ENCODE measurements at regions not wholly inside any gene's neighbourhood (a gene's known extent, or its start where the extent isn't known, plus 50 kb on each side); places are given as distances from the start of the nearest gene placed in this dataset.

DNA sequence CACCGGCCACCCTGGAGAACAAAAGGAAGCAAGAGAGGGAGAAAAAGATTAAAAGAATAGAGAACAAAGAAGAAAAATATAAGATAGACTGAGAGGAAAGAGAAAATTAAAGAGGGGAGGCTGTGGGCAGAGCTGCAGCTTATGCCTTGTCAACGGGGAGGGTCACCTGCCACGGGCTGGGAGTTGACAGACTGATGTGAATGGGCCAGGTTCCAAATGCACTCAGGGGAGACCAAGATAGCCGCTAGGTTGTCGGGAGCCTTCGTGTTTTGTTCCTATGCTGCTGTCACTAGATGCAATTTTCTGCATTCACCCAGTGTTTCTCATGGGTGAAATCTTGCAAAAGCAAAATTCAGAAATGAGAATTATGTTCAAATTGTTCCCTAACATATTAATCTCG lies 119.6 kb upstream of the MTHFD1L start:
- no peaks in the 10 kb centered on the region for H4K20me1 ChIP-seq (ENCODE audit: low read depth, low read length)
- H3K79me2 ChIP-seq (ENCODE audit: insufficient read depth, low read length): no peaks in the 10 kb centered on the region; the same call in 1 of the 2 replicates

DNA sequence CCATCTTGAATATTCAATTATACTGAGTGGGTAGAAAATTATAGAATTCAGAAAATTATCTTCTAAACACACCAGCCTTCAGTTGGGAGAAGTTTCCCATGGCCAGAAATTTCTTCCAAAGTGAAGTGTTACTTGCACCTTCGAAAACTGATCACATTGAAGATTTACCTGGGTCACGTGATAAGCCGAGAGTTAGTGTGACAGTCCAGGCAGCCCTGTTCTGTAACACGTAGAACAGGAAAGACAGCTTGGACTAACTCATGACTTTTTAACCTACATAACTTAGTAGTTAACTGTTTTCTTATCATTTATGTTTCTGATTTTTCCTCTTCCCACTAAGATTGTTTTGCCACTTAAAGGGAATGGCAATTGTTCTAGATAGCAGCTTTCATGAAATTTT lies 118.3 kb upstream of the MTHFD1L start:
- Histone ChIP-seq H3K9me2 (replicated peaks; ENCODE audit: insufficient read depth, low read length) (no peaks in the 10 kb centered on the region), H3F3A (ENCODE audit: insufficient read depth) (no peaks in the 10 kb centered on the region), H3K27me3 (ENCODE audit: low read length) (no peaks in the 10 kb centered on the region), H4K20me1 (ENCODE audit: low read depth, low read length) (no peaks in the 10 kb centered on the region), H3K27ac (ENCODE audit: low read depth, low read length) (no peak overlapping the region), H3K9ac (ENCODE audit: low read length) (no peak overlapping the region), H2AFZ (ENCODE audit: low read depth, low read length, severe bottlenecking) (no peak overlapping the region), H3K9me3 (ENCODE audit: insufficient read depth, low read length) (no peaks in the 10 kb centered on the region), H3K4me3 (ENCODE audit: insufficient read depth, low read length, poor library complexity, severe bottlenecking) (no peak overlapping the region), H3K79me2 (ENCODE audit: insufficient read depth, low read length) (no peaks in the 10 kb centered on the region), H3K4me2 (ENCODE audit: low read depth, low read length, poor library complexity, severe bottlenecking) (no peak overlapping the region), H3K36me3 (ENCODE audit: low read length) (no peaks in the 10 kb centered on the region)
- TF ChIP-seq, protein P1, sequence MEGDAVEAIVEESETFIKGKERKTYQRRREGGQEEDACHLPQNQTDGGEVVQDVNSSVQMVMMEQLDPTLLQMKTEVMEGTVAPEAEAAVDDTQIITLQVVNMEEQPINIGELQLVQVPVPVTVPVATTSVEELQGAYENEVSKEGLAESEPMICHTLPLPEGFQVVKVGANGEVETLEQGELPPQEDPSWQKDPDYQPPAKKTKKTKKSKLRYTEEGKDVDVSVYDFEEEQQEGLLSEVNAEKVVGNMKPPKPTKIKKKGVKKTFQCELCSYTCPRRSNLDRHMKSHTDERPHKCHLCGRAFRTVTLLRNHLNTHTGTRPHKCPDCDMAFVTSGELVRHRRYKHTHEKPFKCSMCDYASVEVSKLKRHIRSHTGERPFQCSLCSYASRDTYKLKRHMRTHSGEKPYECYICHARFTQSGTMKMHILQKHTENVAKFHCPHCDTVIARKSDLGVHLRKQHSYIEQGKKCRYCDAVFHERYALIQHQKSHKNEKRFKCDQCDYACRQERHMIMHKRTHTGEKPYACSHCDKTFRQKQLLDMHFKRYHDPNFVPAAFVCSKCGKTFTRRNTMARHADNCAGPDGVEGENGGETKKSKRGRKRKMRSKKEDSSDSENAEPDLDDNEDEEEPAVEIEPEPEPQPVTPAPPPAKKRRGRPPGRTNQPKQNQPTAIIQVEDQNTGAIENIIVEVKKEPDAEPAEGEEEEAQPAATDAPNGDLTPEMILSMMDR (IDR thresholded peaks at IDR 0.05; ENCODE audit: insufficient read depth, low read length, poor library complexity, severe bottlenecking): no peak
- no peak for TF ChIP-seq EZH2phosphoT487 (conservative IDR thresholded peaks at IDR 0.05; ENCODE audit: low read length)

More for the DNA sequence above, 119.6 kb upstream of the MTHFD1L start:
- no peak overlapping the region for H3K27ac ChIP-seq (ENCODE audit: low read depth, low read length)
- H3K9me3 ChIP-seq (ENCODE audit: insufficient read depth, low read length): no peaks in the 10 kb centered on the region
- H3K9ac ChIP-seq (ENCODE audit: low read length): no peak overlapping the region
- no peaks in the 10 kb centered on the region for H3K9me2 ChIP-seq (replicated peaks; ENCODE audit: insufficient read depth, low read length)
- no peak overlapping the region for H3K4me2 ChIP-seq (ENCODE audit: low read depth, low read length, poor library complexity, severe bottlenecking)
- no peaks in the 10 kb centered on the region for H3K27me3 ChIP-seq (ENCODE audit: low read length)
- H3F3A ChIP-seq (ENCODE audit: insufficient read depth): no peaks in the 10 kb centered on the region
- TF ChIP-seq, protein P1 (IDR thresholded peaks at IDR 0.05; ENCODE audit: insufficient read depth, low read length, poor library complexity, severe bottlenecking): no peak
- TF ChIP-seq EZH2phosphoT487 (conservative IDR thresholded peaks at IDR 0.05; ENCODE audit: low read length): no peak
- H3K4me3 ChIP-seq (ENCODE audit: insufficient read depth, low read length, poor library complexity, severe bottlenecking): no peak overlapping the region
- H2AFZ ChIP-seq (ENCODE audit: low read depth, low read length, severe bottlenecking): no peak overlapping the region
- no peaks in the 10 kb centered on the region for H3K36me3 ChIP-seq (ENCODE audit: low read length)

DNA sequence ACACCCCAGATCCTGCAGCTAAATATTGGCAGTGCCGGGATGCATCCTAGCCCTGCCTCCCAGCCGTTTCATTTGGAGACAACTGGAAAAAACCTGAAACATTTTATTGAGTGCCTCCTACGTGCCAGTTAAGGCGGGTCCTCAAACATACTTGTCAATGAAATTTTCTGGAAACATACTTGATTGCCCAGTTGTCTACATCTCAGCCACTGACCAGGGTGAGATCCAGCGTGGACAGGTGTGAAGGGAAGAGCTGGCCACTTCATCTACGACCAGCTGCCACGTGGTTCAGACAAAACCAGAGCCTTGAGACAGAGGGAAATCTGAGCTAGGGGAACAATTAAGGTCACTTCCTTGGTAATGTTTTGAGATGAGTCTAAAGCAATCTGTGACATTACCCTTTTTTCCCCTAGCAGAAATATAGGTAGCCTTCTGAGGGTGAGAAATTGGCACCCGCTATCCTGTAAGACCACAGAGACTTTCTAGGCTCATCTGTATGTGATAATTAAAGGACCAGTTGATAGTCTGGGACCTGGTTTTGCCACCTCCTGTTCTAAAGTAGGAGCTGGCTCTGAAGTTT lies 116.3 kb upstream of the MTHFD1L start:
- Histone ChIP-seq H3K4me2 (ENCODE audit: low read depth, low read length, poor library complexity, severe bottlenecking) (no peak overlapping the region), H3K79me2 (ENCODE audit: insufficient read depth, low read length) (no peaks in the 10 kb centered on the region), H3K9me2 (replicated peaks; ENCODE audit: insufficient read depth, low read length) (no peaks in the 10 kb centered on the region), H3F3A (ENCODE audit: insufficient read depth) (no peaks in the 10 kb centered on the region), H3K36me3 (ENCODE audit: low read length) (no peaks in the 10 kb centered on the region), H3K9ac (ENCODE audit: low read length) (no peak overlapping the region), H3K27me3 (ENCODE audit: low read length) (no peaks in the 10 kb centered on the region), H4K20me1 (ENCODE audit: low read depth, low read length) (no peaks in the 10 kb centered on the region), H3K9me3 (ENCODE audit: insufficient read depth, low read length) (no peaks in the 10 kb centered on the region), H3K4me3 (ENCODE audit: insufficient read depth, low read length, poor library complexity, severe bottlenecking) (no peak overlapping the region), H3K27ac (ENCODE audit: low read depth, low read length) (no peak overlapping the region), H2AFZ (ENCODE audit: low read depth, low read length, severe bottlenecking) (no peak overlapping the region)
- no peak for TF ChIP-seq EZH2phosphoT487 (conservative IDR thresholded peaks at IDR 0.05; ENCODE audit: low read length)
- TF ChIP-seq, protein P1 (IDR thresholded peaks at IDR 0.05; ENCODE audit: insufficient read depth, low read length, poor library complexity, severe bottlenecking): no peak

Data from SU-DHL-6 (cell line).